HepG2 (cell line): ENCODE measurements at regions not wholly inside any gene's neighbourhood (a gene's known extent, or its start where the extent isn't known, plus 50 kb on each side); places are given as distances from the start of the nearest gene placed in this dataset.

ENCODE experiments used
- BCL3 ChIP-seq: sonication (generic); formaldehyde crosslinking; IDR thresholded peaks from 2 replicates; pipeline ENCODE4 v1.5.1; 2020; ENCODE audit warnings: mild to moderate bottlenecking, missing genetic modification reagents, moderate library complexity
- FOSL2 ChIP-seq: sonication (generic); formaldehyde crosslinking; IDR thresholded peaks from 2 replicates; pipeline ENCODE4 v1.4.0; 2020; ENCODE audit warnings: missing genetic modification reagents
- FOXK1 ChIP-seq: sonication (generic); formaldehyde crosslinking; IDR thresholded peaks from 2 replicates; pipeline ENCODE4 v1.4.0; 2020; ENCODE audit warnings: low read depth, missing genetic modification reagents, borderline replicate concordance
- JUN ChIP-seq: sonication (generic); formaldehyde crosslinking; IDR thresholded peaks from 2 replicates; pipeline ENCODE4 v1.4.0; 2020; ENCODE audit warnings: mild to moderate bottlenecking, missing genetic modification reagents
- PHF5A ChIP-seq: IDR thresholded peaks from one replicate; pipeline ENCODE4 v1.6.1; 2018; ENCODE audit warnings: low read depth, missing genetic modification reagents; ENCODE audit not compliant: unreplicated experiment
- POLR2A ChIP-seq, 2 experiments: IDR thresholded peaks; 2 replicates each; pipeline ENCODE4 v1.6.1; 2011; ENCODE audit warnings: low read depth in 2 of 2, low read length in 2 of 2, mild to moderate bottlenecking in 1 of 2, moderate library complexity in 1 of 2; ENCODE audit not compliant: insufficient read depth in 1 of 2
- RBFOX2 ChIP-seq: fragments of 200-400 bp; formaldehyde crosslinking; IDR thresholded peaks from 2 replicates; pipeline ENCODE4 v1.6.1; 2017; ENCODE audit warnings: low read depth, mild to moderate bottlenecking, low read length
- SP1 ChIP-seq, 2 experiments: fragments of 450-650 bp in 1 of 2; sonication (generic) in 1 of 2; formaldehyde crosslinking in 1 of 2; IDR thresholded peaks; 2 replicates each; pipeline versions ENCODE4 v1.4.0 to v1.6.1; 2016 to 2020; ENCODE audit warnings: missing genetic modification reagents in 1 of 2
- TCF7L2 ChIP-seq: IDR thresholded peaks from 2 replicates; pipeline ENCODE4 v1.6.1; 2011; ENCODE audit warnings: mild to moderate bottlenecking, low read depth, low read length, moderate library complexity
- ZNF672 ChIP-seq: sonication (generic); formaldehyde crosslinking; IDR thresholded peaks from 2 replicates; pipeline ENCODE4 v1.8.1; 2022; ENCODE audit warnings: missing genetic modification reagents
- ZNF850 ChIP-seq: sonication (generic); formaldehyde crosslinking; conservative IDR thresholded peaks from 2 replicates; pipeline ENCODE4 v1.9.0; 2021; ENCODE audit warnings: mild to moderate bottlenecking, missing genetic modification reagents
- TF ChIP-seq, protein P1 (sequence below): sonication (generic); formaldehyde crosslinking; IDR thresholded peaks from 2 replicates; pipeline ENCODE4 v1.5.0; 2020; ENCODE audit warnings: mild to moderate bottlenecking, missing genetic modification reagents, moderate library complexity

DNA sequence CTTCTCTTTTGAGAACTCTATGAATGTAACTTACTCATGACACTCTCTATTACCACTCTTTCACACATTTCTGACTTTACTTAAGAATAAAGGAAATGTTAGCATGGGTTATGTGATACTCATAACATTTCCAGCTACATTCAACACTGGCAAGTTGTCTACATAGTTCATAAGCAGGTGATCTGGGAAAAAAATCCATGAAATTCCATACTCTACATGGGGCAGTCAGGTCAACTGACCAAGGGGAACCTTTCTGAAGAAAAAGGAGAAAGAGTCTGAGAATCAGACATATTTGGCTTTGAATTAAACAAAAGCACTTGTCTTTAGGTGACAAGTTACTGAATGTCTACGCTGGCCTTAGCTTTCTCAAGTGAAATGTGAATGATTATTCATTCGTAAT lies 329.1 kb upstream of the ROBO1 start:
- no peak for TF ChIP-seq BCL3 (CRISPR knock-in tag)
- no peak for TF ChIP-seq TCF7L2
- no peak for TF ChIP-seq ZNF850 (CRISPR knock-in tag)
- TF ChIP-seq ZNF672 (CRISPR knock-in tag): no peak
- no peak for TF ChIP-seq POLR2A (IDR thresholded peaks at IDR 0.05; ENCODE audit: insufficient read depth in 1 of 2, low read depth in 2 of 2, low read length in 2 of 2)
- no peak for TF ChIP-seq SP1 (IDR thresholded peaks at IDR 0.05)
- no peak for TF ChIP-seq SP1 (CRISPR knock-in tag; IDR thresholded peaks at IDR 0.05)
- no peak for TF ChIP-seq FOXK1 (CRISPR knock-in tag)
- TF ChIP-seq FOSL2 (CRISPR knock-in tag): no peak
- TF ChIP-seq RBFOX2: no peak
- no peak for TF ChIP-seq PHF5A
- TF ChIP-seq JUN: no peak
- TF ChIP-seq, protein P1, sequence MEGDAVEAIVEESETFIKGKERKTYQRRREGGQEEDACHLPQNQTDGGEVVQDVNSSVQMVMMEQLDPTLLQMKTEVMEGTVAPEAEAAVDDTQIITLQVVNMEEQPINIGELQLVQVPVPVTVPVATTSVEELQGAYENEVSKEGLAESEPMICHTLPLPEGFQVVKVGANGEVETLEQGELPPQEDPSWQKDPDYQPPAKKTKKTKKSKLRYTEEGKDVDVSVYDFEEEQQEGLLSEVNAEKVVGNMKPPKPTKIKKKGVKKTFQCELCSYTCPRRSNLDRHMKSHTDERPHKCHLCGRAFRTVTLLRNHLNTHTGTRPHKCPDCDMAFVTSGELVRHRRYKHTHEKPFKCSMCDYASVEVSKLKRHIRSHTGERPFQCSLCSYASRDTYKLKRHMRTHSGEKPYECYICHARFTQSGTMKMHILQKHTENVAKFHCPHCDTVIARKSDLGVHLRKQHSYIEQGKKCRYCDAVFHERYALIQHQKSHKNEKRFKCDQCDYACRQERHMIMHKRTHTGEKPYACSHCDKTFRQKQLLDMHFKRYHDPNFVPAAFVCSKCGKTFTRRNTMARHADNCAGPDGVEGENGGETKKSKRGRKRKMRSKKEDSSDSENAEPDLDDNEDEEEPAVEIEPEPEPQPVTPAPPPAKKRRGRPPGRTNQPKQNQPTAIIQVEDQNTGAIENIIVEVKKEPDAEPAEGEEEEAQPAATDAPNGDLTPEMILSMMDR: no peak
